ENCODE measurements at regions not wholly inside any gene's neighbourhood (a gene's known extent, or its start where the extent isn't known, plus 50 kb on each side); places are given as distances from the start of the nearest gene placed in this dataset.

DNA sequence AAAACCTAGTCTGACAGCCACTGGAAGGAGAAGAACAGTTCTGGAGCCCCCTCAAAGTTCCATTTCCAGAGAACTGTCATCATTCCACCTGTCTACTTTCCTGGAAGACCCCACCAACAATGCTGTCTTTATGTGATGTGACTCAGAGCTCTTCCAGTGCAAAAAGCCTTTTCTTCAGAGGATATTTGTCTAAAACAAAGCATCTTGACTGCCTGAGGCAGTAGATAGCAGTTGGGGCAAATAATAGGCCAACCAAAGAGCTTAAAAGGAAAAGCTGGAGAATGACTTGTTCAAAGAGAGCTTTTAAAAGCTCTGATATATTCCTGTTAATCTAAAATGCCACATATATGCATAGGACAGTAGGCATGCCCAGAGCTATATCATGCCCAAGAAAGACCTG, 62.6 kb downstream of the MIS18A start:
- H3K4me3 Mint-ChIP-seq, result no peak overlapping the region
- no peak overlapping the region for H3K27ac Mint-ChIP-seq
- H3K9me3 Mint-ChIP-seq, result peaks cover 10 to 18% (median 13%) of the 10 kb centered on the region in 3 donors
- peaks cover 0 to 1% (median 0%) of the 10 kb centered on the region in 3 donors for H3K4me1 Mint-ChIP-seq
- H3K27me3 Mint-ChIP-seq, result peaks cover 23% of the 10 kb centered on the region
- peaks cover 7% of the 10 kb centered on the region for H3K36me3 Mint-ChIP-seq

DNA sequence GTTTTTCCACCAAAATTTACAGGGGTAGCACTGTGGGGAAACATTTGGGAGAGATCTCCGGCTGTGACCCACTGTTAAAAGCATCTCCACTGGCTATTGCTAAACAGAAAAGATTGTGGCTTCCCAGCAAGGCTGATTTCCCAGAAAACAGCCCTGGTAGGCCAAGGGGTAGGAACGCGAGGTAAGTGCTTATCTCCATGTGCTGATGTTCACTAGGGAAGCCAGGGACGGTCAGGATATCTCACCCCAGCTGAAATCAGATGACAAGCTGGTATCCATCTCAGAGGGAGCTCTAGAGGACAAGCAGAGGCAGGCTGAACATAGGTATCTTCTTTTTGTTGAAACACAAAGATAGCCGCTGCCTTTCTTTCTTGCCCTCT, 63.6 kb downstream of the MIS18A start:
- peak overlapping the region in 1 of 4 donors; percentile 25 for H3K4me3 Mint-ChIP-seq

DNA sequence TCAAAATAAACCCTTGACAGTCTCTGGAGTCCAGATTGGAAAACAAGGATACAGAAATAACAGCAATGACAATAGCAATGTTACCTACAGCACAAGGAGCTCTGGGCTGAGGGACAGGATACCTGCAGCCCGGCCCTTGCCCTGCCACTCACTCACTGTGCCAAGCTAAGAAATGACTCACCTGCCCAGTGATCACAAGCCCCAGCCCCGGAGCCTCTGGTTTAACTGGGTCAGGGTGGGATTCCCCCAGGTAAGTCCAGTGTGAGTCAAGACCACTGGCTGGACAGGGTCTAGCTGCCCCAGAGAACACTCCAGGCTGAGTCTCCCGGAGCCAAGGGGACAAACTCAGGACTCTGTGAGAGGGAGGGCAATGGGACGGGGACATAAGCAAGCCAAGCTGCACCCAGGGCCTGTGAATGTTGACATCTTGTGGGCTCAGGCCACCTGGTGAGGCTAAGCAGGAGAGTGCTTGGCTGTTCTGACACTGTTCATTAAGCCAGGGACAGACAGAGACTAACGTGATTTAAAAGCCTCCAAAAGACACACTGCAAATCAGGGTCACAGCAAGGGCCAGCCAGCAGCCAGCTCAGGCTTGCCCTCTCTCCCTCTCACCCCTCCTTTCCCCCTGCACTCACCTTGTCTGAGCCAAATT, 64.1 kb downstream of the MIS18A start:
- Mint-ChIP-seq H3K27ac (no peak overlapping the region), H3K27me3 (peaks cover 19% of the 10 kb centered on the region), H3K36me3 (peaks cover 7% of the 10 kb centered on the region), H3K9me3 (peaks cover 6 to 9% (median 7%) of the 10 kb centered on the region in 3 donors), H3K4me3 (no peak overlapping the region), H3K4me1 (peaks cover 0 to 2% (median 0%) of the 10 kb centered on the region in 3 donors)

More for the DNA sequence above, 63.6 kb downstream of the MIS18A start:
- Mint-ChIP-seq H3K27me3 (peaks cover 19% of the 10 kb centered on the region), H3K36me3 (peaks cover 7% of the 10 kb centered on the region), H3K4me1 (peaks cover 0 to 2% (median 0%) of the 10 kb centered on the region in 3 donors), H3K27ac (no peak overlapping the region), H3K9me3 (peaks cover 6 to 10% (median 7%) of the 10 kb centered on the region in 3 donors)

DNA sequence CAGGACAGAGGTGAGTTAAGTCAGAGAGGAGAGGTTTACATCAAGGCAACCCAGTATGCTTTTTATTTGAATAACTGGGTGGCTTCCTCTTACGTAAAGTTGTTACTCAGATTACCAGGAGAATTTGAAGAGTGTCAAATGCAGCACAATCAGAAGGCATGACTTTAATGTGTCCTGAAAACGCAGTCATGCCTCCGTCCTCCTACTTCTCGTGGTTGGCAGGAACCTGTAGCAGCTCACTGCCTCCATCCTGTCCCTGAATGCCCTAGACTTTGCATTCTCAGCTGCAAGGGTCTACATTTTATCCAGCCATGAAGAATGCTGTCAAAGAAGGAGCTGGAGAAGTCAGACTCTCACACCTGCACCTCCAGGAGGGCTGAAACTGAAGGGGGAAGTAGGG, 66.7 kb downstream of the MIS18A start:
- Mint-ChIP-seq H3K27me3 (peaks cover 17% of the 10 kb centered on the region), H3K4me3 (no peak overlapping the region), H3K36me3 (peaks cover 3% of the 10 kb centered on the region), H3K9me3 (peaks cover 5 to 10% (median 6%) of the 10 kb centered on the region in 3 donors), H3K27ac (no peak overlapping the region), H3K4me1 (peaks cover 0 to 2% (median 0%) of the 10 kb centered on the region in 3 donors)

DNA sequence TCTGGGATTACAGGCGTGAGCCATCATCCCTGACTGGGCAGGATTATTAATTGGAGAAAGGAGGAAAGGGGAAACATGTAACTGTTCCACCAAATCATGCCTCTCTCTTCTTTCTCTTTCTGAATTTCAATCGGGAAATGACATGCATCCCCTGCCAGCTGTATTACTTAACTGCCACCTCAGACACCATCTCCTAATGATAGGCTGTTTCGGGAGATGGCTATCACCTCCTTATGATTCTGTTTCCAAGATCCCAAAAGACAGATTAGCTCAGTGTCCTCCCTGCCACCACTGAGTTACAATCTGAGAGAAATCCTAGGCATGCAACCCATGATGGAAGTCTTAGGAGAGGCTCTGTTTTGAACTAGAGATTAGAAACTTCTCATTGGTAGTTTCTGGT, 67.5 kb downstream of the MIS18A start:
- H3K4me3 Mint-ChIP-seq, result no peak overlapping the region
- peaks cover 3% of the 10 kb centered on the region for H3K36me3 Mint-ChIP-seq
- H3K27ac Mint-ChIP-seq, result no peak overlapping the region
- peaks cover 16% of the 10 kb centered on the region for H3K27me3 Mint-ChIP-seq
- H3K9me3 Mint-ChIP-seq, result peaks cover 5 to 12% (median 6%) of the 10 kb centered on the region in 3 donors
- peaks cover 0 to 2% (median 0%) of the 10 kb centered on the region in 3 donors for H3K4me1 Mint-ChIP-seq

- Mint-ChIP-seq H3K36me3 (peaks cover 5% of the 10 kb centered on the region), H3K27me3 (peaks cover 11% of the 10 kb centered on the region), H3K9me3 (peaks cover 5 to 12% (median 6%) of the 10 kb centered on the region in 3 donors), H3K4me1 (peaks cover 0 to 2% (median 0%) of the 10 kb centered on the region in 3 donors), H3K4me3 (no peak overlapping the region), H3K27ac (no peak overlapping the region)
Measured at GRCh38 chr21:32209580-32209979, 69.3 kb downstream of the MIS18A start.

- Mint-ChIP-seq H3K4me1 (peaks cover 0 to 4% (median 0%) of the 10 kb centered on the region in 3 donors), H3K36me3 (peaks cover 2% of the 10 kb centered on the region), H3K27me3 (peaks cover 4% of the 10 kb centered on the region), H3K9me3 (peaks cover 2 to 9% (median 4%) of the 10 kb centered on the region in 3 donors), H3K4me3 (no peak overlapping the region), H3K27ac (no peak overlapping the region)
Measured at GRCh38 chr21:32207406-32207716, 71.5 kb downstream of the MIS18A start.

DNA sequence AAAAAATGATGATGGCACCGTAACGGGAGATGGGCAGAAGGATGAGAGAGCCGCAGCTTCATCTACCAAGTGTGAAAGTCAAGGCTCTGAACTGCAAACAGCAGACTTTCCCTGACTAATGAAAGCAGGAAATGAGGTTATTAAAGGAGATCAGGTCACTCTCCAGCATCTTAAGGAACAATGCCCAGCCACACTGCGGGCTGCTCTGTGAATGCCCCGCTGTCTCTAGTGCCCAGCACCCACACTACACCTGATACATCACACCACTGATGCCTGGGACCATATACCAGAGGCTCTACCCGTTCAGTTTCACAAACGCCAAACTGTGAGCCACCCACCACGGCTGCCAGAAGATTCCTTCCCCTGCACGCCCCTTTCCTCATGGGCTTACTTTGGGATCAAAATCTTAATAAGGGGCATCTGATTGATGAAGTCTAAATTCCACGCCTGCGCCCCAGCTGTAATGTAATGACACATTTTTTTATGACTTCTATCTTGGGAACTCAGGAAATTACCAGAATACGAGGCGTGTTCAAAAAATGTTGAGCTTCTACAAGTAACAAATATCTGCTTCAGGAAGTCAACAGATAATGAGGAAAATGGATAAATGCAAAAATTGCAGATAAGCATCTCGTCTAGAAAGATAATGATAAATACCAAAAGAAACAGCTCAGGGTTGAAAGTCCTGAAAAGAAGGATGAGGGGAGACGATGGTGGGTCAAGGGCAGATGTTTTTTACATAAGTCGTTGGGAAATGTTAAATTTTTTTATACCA, 72.0 kb downstream of the MIS18A start:
- H3K27me3 Mint-ChIP-seq, result peaks cover 2% of the 10 kb centered on the region
- peaks cover 0 to 4% (median 0%) of the 10 kb centered on the region in 3 donors for H3K4me1 Mint-ChIP-seq
- no peak overlapping the region for H3K4me3 Mint-ChIP-seq
- H3K36me3 Mint-ChIP-seq, result peaks cover 2% of the 10 kb centered on the region
- peaks cover 2 to 9% (median 4%) of the 10 kb centered on the region in 3 donors for H3K9me3 Mint-ChIP-seq
- H3K27ac Mint-ChIP-seq, result no peak overlapping the region

GRCh38 chr21:32203877-32204480, 74.9 kb downstream of the MIS18A start:
- H3K9me3 Mint-ChIP-seq, result peaks cover 2 to 5% (median 4%) of the 10 kb centered on the region in 3 donors
- H3K27ac Mint-ChIP-seq, result no peak overlapping the region
- no peak overlapping the region for H3K4me3 Mint-ChIP-seq
- peaks cover 4% of the 10 kb centered on the region for H3K36me3 Mint-ChIP-seq
- H3K4me1 Mint-ChIP-seq, result peaks cover 0 to 2% (median 0%) of the 10 kb centered on the region in 3 donors
- H3K27me3 Mint-ChIP-seq, result peaks cover 1% of the 10 kb centered on the region

GRCh38 chr21:32200029-32200428, 78.8 kb downstream of the MIS18A start:
- Mint-ChIP-seq H3K9me3 (peaks cover 2 to 5% (median 4%) of the 10 kb centered on the region in 3 donors), H3K36me3 (peaks cover 2% of the 10 kb centered on the region), H3K27ac (no peak overlapping the region), H3K4me3 (no peak overlapping the region), H3K27me3 (peaks cover 1% of the 10 kb centered on the region), H3K4me1 (peaks cover 0 to 2% (median 0%) of the 10 kb centered on the region in 3 donors)

DNA sequence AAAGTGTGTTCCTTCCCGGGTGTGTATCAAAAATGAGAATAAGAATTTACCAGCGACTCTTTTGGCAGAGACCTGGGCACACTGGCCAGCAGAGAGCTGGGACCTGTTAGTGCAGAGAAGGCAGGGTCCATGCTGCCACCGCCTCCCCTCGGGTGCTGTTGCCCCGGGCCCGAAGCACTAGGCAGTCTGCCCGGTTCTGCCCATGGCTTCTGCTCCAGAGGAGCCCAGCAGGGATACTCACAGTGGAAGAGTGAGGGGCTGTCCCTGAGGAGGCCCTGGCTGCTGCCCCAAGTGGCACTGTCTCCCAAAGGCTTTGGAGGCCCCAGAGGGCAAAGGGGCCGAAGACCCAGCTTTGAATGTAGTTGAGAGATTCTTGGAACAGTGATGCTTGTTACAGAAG, 80.5 kb downstream of the MIS18A start:
- Mint-ChIP-seq H3K36me3 (peaks cover 2% of the 10 kb centered on the region), H3K27ac (no peak overlapping the region), H3K27me3 (peaks cover 1% of the 10 kb centered on the region), H3K4me1 (no peaks in the 10 kb centered on the region), H3K9me3 (peaks cover 0 to 3% (median 0%) of the 10 kb centered on the region in 3 donors), H3K4me3 (no peak overlapping the region)

GRCh38 chr21:32197896-32198295, 81.0 kb downstream of the MIS18A start:
- Mint-ChIP-seq H3K27me3 (peaks cover 1% of the 10 kb centered on the region), H3K36me3 (peaks cover 2% of the 10 kb centered on the region), H3K27ac (no peak overlapping the region), H3K4me3 (no peak overlapping the region), H3K9me3 (peaks cover 0 to 3% (median 0%) of the 10 kb centered on the region in 3 donors), H3K4me1 (no peaks in the 10 kb centered on the region)

- Mint-ChIP-seq H3K27ac (no peak overlapping the region), H3K36me3 (peaks cover 2% of the 10 kb centered on the region), H3K9me3 (peaks cover 0 to 3% (median 0%) of the 10 kb centered on the region in 3 donors), H3K4me1 (no peaks in the 10 kb centered on the region), H3K27me3 (peaks cover 3% of the 10 kb centered on the region), H3K4me3 (no peak overlapping the region)
Measured at GRCh38 chr21:32196001-32196400, 82.8 kb downstream of the MIS18A start.

GRCh38 chr21:32193098-32193465, 85.8 kb downstream of the MIS18A start:
- Mint-ChIP-seq H3K27ac (no peak overlapping the region), H3K36me3 (no peaks in the 10 kb centered on the region), H3K27me3 (peaks cover 7% of the 10 kb centered on the region), H3K4me1 (peaks cover 0 to 10% (median 0%) of the 10 kb centered on the region in 3 donors), H3K9me3 (peaks cover 0 to 3% (median 0%) of the 10 kb centered on the region in 3 donors), H3K4me3 (no peak overlapping the region)

Measured in IgD-negative memory B cell (primary cell).